Esophagus squamous epithelium (tissue), 5 donors: ENCODE measurements at regions not wholly inside any gene's neighbourhood (a gene's known extent, or its start where the extent isn't known, plus 50 kb on each side); places are given as distances from the start of the nearest gene placed in this dataset.

Source experiments
- DNase-seq: peaks from one replicate; lab custom pipeline; 2025; lab: John Stamatoyannopoulos, UW
- H3K27ac ChIP-seq, 4 donors: fragments of 200-600 bp; sonication (generic); one replicate each; pipeline ENCODE4 v1.5.1; 2016 to 2019; ENCODE audit warnings: mild to moderate bottlenecking in 1 of 4
- H3K27me3 ChIP-seq, 4 donors: fragments of 200-600 bp; sonication (generic); 1 replicate in 3 of 4; 2 replicates in 1 of 4; pipeline versions ENCODE4 v1.5.1 to v1.6.0; 2017 to 2021; ENCODE audit warnings: antibody characterized with exemption in 1 of 4
- H3K36me3 ChIP-seq, 3 donors: fragments of 200-600 bp; sonication (generic); one replicate each; pipeline ENCODE4 v1.5.1; 2016 to 2019
- H3K4me1 ChIP-seq, 3 donors: fragments of 200-600 bp; sonication (generic); one replicate each; pipeline ENCODE4 v1.5.1; 2017 to 2019
- H3K4me3 ChIP-seq, 4 donors: fragments of 200-600 bp; sonication (generic); 1 replicate in 3 of 4; 2 replicates in 1 of 4; pipeline ENCODE4 v1.5.1; 2016 to 2019; ENCODE audit warnings: mild to moderate bottlenecking in 2 of 4, moderate library complexity in 1 of 4
- H3K9me3 ChIP-seq, 3 donors: fragments of 200-600 bp; sonication (generic); one replicate each; pipeline ENCODE4 v1.5.1; 2016 to 2019
- POLR2A ChIP-seq, 4 donors: fragments of 450-650 bp; IDR thresholded peaks; one replicate each; pipeline ENCODE4 v1.6.1; 2017; ENCODE audit warnings: antibody characterized with exemption in 4 of 4, mild to moderate bottlenecking in 4 of 4, moderate library complexity in 3 of 4
- WGBS, 2 donors: methylation state at CpG; one replicate each; pipeline ENCODE4 v1.1.5; 2018; 5-methylcytosine and 5-hydroxymethylcytosine counted together
- intact Hi-C: fragments of 100-400 bp; cut with DNase I; formaldehyde crosslinking; loops from one replicate; pipeline ENCODE4 v1.15.0; 2022
- TF ChIP-seq, protein P1 (sequence below), 6 experiments: fragments of 450-650 bp in 4 of 6; fragments of 200-600 bp in 2 of 6; sonication (generic) in 2 of 6; IDR thresholded peaks; one replicate each; pipeline ENCODE4 v1.5.1; 2016 to 2019; ENCODE audit warnings: antibody characterized with exemption in 6 of 6, mild to moderate bottlenecking in 4 of 6, moderate library complexity in 4 of 6
- donor health status: DM: yes; HTN: yes; CAD: no.

DNA sequence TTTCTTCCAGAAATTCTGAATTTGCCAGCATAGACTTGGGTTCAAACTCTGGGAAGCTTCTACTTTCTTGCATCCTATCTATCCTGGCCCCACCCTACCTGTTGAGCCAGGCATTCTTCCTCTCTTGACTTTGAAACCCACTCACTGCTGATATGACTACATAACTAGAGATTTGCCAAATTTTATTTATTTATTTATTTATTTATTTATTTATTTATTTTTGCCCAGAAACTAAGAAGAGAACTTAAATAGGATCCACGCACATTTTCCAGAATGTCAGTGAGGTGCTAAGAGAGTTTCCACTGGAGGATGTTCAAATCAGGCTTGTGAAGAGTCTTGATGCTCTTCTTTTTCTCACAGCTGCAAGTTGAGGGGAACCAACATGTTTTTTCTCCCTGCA lies 487.8 kb upstream of the PODXL start:
- Histone ChIP-seq H3K27me3 (peaks cover 0 to 4% (median 0%) of the 10 kb centered on the region in 4 donors), H3K4me3 (no peak overlapping the region), H3K4me1 (no peaks in the 10 kb centered on the region), H3K27ac (no peak overlapping the region), H3K36me3 (no peaks in the 10 kb centered on the region), H3K9me3 (no peaks in the 10 kb centered on the region)
- no peak for DNase-seq
- intact Hi-C loops: no loop called here
- WGBS, 2 donors: 92 to 100% methylated on average over 1 of the region's 1 CpG
- TF ChIP-seq POLR2A (IDR thresholded peaks at IDR 0.05): no peak
- TF ChIP-seq, protein P1, sequence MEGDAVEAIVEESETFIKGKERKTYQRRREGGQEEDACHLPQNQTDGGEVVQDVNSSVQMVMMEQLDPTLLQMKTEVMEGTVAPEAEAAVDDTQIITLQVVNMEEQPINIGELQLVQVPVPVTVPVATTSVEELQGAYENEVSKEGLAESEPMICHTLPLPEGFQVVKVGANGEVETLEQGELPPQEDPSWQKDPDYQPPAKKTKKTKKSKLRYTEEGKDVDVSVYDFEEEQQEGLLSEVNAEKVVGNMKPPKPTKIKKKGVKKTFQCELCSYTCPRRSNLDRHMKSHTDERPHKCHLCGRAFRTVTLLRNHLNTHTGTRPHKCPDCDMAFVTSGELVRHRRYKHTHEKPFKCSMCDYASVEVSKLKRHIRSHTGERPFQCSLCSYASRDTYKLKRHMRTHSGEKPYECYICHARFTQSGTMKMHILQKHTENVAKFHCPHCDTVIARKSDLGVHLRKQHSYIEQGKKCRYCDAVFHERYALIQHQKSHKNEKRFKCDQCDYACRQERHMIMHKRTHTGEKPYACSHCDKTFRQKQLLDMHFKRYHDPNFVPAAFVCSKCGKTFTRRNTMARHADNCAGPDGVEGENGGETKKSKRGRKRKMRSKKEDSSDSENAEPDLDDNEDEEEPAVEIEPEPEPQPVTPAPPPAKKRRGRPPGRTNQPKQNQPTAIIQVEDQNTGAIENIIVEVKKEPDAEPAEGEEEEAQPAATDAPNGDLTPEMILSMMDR (IDR thresholded peaks at IDR 0.05): no peak

DNA sequence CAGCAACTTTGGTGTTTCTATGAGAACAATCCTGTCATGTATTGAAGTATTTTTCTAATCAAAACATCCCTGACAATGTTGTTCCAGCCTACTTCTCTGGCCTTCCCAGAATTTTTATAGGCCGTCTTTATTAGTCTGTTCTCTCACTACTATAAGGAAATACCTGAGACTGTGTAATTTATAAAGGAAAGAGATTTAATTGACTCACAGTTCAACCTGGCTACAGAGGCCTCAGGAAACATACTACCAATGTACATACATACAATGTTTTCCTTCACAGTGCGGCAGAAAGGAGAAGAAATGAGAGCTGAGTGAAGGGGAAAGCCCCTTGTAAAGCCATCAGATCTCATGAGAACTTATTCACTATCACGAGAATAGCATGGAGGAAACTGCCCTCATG lies 484.7 kb upstream of the PODXL start:
- no peak for DNase-seq
- H3K27ac ChIP-seq: no peak overlapping the region
- 75 to 77% methylated on average over 3 of the region's 3 CpGs for WGBS, 2 donors
- peaks cover 0 to 28% (median 0%) of the 10 kb centered on the region in 4 donors for H3K27me3 ChIP-seq
- H3K9me3 ChIP-seq: no peaks in the 10 kb centered on the region
- no peaks in the 10 kb centered on the region for H3K36me3 ChIP-seq
- intact Hi-C loops: no loop called here
- H3K4me3 ChIP-seq: no peak overlapping the region
- TF ChIP-seq, protein P1 (IDR thresholded peaks at IDR 0.05): no peak
- TF ChIP-seq POLR2A (IDR thresholded peaks at IDR 0.05): no peak
- no peaks in the 10 kb centered on the region for H3K4me1 ChIP-seq

DNA sequence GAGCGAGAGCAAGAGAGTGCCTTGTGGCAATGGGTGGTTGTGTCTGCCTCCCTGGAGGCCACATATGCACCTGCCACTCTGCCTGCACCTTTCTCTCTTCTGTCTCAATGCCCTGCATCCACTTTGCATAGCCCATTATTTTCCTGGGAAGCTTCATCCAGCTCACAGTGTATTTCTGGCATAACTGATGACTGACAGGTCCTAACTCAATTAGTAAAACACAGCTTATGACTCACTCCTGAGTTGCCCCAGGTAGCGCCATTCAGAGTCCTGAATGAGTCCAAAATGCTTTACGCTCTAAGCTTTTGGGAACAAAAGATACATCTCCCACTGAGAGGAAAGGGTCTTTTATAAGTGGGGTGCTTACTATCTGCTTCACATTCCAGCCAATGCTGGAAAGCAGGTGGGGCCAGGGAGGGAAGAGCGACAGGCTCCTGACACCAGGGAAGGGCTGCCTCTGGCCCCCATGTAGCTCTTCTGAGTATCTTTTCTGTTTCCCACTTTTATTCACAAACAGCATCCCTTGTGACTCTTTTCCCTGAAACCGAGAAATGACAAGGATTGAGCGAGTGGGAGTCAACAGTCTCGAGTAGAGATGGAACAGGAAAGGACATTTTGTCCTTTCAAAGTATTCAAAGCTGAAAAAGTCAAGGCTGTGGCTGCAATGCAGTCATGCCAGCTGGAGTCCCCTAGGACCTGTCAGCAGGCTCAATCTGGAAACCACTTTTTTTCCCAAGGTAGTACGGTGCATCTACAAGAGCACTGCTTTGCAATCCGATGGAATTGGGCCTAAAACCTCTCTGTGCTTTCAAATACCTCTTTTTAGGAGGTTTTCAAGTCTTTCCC lies 479.3 kb upstream of the PODXL start:
- H3K9me3 ChIP-seq: no peaks in the 10 kb centered on the region
- no peak overlapping the region for H3K4me3 ChIP-seq
- TF ChIP-seq POLR2A (IDR thresholded peaks at IDR 0.05): no peak
- TF ChIP-seq, protein P1 (IDR thresholded peaks at IDR 0.05): no peak
- H3K27me3 ChIP-seq: peaks cover 0 to 44% (median 0%) of the 10 kb centered on the region in 4 donors
- intact Hi-C loops: no loop called here
- DNase-seq: no peak
- WGBS, 2 donors: 51 to 56% methylated on average over 8 to 9 of the region's 9 CpGs
- no peak overlapping the region for H3K27ac ChIP-seq
- H3K36me3 ChIP-seq: no peaks in the 10 kb centered on the region
- peaks cover 0 to 5% (median 0%) of the 10 kb centered on the region in 3 donors for H3K4me1 ChIP-seq

DNA sequence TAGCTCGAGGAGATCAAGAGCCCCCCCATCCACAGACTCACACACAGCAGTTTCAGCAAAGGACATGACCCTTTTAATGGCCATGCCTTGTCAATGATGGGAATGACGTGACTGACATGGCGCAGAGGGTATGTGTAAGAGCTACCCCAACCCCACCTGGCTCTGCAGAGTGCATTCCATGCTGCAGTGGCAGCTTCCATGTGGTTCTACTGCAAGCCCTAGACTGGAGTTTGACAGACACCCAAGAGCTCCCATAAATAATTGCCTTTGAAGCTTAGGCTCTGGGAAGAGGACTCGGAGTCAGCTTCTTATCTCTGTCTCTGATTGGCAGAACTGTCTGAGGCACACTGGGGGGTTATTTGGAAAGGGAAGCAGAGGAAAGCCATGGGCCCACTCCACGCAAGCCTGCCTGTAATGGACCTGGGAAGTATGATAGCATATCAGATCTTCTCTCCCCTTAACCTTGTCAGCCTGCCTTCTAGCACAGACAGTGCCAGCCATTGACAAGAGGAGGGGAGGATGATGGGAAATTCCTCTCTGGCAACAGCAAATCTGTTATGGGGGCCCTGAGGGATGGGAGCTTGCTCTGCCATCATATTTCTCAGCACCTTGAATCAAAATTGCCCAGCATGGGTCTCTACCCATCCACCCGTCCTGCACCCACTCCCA lies 478.5 kb upstream of the PODXL start:
- DNase-seq: no peak
- intact Hi-C loops: no loop called here
- no peak for TF ChIP-seq POLR2A (IDR thresholded peaks at IDR 0.05)
- TF ChIP-seq, protein P1 (IDR thresholded peaks at IDR 0.05): no peak
- H3K9me3 ChIP-seq: no peaks in the 10 kb centered on the region
- H3K4me3 ChIP-seq: no peak overlapping the region
- H3K36me3 ChIP-seq: no peaks in the 10 kb centered on the region
- H3K27me3 ChIP-seq: peaks cover 0 to 44% (median 0%) of the 10 kb centered on the region in 4 donors
- 65 to 69% methylated on average over 4 of the region's 6 CpGs for WGBS, 2 donors
- peaks cover 0 to 13% (median 0%) of the 10 kb centered on the region in 3 donors for H3K4me1 ChIP-seq
- H3K27ac ChIP-seq: no peak overlapping the region

DNA sequence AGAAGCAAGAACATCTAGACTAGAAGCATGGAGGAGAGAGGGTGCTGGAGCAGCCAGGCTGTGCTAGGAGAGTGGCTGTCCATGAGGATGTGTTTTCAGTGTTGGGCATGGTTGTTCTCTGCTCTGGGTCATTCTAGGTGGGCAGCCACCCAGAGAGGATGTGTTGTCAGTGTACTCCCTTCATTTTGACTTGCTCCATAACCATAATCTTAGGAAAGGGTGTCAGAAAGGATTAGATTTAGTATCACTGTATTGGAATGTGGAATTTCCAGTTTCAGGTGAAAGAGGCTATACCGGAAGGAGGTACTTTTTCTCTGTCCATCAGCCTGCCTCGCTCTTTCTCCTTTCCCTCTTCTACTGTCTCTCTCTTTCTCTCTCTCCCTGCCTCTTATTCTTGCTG lies 474.5 kb upstream of the PODXL start:
- Histone ChIP-seq H3K36me3 (no peaks in the 10 kb centered on the region), H3K27ac (no peak overlapping the region), H3K27me3 (peaks cover 0 to 14% (median 0%) of the 10 kb centered on the region in 4 donors), H3K4me3 (no peak overlapping the region), H3K9me3 (no peaks in the 10 kb centered on the region), H3K4me1 (peaks cover 0 to 18% (median 0%) of the 10 kb centered on the region in 3 donors)
- TF ChIP-seq, protein P1 (IDR thresholded peaks at IDR 0.05): no peak
- TF ChIP-seq POLR2A (IDR thresholded peaks at IDR 0.05): no peak
- no peak for DNase-seq
- intact Hi-C loops: no loop called here
- WGBS, 2 donors: 37 to 48% methylated on average over 2 of the region's 2 CpGs
